IPS-NIHi7 (cell line): ENCODE measurements at regions not wholly inside any gene's neighbourhood (a gene's known extent, or its start where the extent isn't known, plus 50 kb on each side); places are given as distances from the start of the nearest gene placed in this dataset.
A peak's percentile ranks its signal among the peaks of the same experiment; 100 is the strongest.
"Not testable (repeated sequence)": the region's sequence is repeated elsewhere in the genome, so short reads cannot be mapped to it uniquely, and the experiment has no call there.

Experiments used
- DNase-seq: peaks from one replicate; pipeline ENCODE4 v3.0.0; 2012; ENCODE audit warnings: mixed read lengths; ENCODE audit errors: extremely low spot score

DNA sequence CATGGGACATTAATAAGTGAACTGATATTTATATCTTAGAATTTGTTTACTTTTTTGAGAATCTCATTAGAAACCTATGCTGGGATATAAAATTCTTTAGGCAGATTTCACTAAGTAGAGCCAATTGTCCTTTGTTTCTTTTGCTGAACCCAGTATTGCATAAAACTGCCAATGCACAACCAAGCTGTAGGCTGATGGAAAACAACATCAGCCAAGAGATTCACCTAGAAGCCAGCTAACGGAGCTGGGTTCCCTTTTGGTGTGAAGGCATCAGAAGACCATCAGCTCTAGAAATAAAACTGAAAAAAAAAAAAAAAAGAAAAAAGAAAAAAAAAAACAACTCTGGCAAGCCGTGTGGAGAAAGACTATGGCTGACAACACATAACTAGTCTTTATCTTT is 328.2 kb upstream of the PDE3A start:
- no peak for DNase-seq

DNA sequence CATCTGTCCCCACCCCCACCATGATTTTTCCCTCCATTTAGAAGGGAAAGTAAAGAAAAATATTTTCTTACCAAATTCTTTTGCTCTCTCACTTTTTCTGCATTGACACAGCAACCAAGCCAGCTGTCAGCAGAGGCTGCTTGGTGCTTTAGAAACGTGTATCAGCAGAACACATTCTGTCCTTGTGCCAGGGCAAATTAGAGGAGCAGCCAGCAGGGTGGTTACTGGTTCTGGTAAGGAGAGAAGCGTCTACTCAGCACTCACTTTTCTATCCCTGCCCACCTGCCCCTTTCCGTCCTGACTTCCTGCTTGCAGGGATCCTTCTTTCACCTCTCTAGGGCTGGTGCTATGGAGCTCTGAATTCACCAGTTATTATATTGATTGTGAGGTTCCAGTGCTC is 327.5 kb upstream of the PDE3A start:
- DNase-seq, result peak; percentile 13

DNA sequence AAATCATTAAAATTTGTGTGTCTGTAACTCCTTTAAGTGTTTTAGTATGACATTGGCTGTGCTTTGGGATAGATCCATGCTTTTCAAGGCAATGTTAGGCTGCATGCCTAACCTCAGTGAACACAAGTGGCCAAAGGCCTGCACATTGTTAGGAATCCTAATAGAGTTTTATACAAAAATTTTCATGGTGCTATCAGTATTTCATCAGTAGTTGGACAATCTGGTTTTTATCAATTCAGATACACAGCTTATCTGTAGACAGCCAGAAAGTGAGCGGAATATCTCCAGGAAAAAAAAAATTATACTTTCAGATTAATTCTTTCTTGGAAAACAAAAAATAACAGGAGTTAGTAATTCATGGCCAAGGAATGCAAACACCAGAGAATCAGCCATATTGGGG is 324.0 kb upstream of the PDE3A start:
- no peak for DNase-seq

DNA sequence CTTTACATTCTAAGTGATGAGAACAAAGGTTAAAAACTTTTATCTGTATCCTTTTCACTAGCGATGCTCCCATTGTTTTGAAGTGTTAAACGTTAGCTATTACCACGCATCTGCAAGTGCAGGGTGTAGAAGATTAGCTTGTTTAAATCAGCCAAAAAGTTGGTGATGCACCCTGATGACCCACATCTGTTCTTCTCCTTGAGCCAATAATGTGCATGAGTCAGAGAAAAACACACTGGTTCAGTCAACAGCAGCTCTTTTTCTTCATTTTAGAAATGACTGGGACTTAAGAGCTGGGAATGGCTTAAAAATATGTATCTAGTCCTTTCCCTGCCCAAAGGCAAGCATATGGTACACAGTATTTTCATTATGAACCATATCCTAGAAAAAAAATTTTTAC is 323.5 kb upstream of the PDE3A start:
- no peak for DNase-seq

DNA sequence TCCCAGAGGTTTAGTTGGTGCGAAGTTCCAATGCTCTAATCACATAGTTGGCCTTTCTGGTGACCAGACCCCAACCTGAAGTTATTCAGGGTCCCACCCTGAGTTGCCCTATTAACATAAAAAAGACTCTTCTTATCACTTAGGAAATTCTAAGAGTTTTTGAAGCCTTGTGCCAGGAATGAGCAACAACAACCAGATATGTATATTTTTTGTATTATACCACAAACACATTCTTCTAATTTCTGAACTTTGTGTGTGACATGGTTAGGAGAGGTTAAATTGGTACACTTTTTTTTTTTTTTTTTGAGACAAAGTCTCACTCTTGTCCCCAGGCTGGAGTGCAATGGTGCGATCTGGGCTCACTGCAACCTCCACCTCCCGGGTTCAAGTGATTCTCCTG is 320.4 kb upstream of the PDE3A start:
- DNase-seq, result no peak

DNA sequence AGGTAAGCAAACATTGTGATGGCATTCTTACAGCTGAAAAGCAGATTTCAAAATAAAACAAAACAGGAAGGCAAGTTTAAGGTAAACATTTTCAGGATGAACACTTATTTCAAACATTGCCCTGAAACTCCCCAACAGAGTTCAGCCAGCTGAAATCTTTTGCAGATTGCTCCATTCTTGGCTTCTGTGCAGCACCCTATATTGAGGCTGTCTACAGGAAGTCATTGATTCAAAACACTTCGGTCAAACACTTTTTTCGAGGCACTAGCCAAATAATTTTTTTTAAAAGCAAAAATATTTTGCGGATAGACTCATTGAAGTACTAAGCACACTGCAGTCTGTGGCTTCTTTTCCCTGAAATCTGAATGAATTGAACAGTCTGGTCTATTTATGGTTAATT is 318.1 kb upstream of the PDE3A start:
- no peak for DNase-seq

DNA sequence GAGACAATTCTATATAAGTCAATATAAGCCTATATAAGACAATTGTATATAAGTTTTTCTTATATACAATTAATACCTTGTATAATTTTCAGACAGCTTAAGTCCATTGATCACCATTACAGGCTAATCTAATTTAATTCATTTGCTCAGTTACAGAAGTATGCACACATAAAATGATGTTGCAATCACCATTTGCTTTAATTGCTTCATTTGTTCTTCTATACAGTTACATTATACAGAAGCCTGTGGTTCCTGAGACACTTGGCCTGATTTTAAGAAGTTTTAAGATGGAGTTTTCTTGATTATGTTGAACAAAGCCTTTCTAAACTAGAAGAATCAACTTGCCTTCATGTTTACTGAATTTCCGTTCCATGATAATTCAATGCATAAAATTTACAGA is 314.6 kb upstream of the PDE3A start:
- no peak for DNase-seq

DNA sequence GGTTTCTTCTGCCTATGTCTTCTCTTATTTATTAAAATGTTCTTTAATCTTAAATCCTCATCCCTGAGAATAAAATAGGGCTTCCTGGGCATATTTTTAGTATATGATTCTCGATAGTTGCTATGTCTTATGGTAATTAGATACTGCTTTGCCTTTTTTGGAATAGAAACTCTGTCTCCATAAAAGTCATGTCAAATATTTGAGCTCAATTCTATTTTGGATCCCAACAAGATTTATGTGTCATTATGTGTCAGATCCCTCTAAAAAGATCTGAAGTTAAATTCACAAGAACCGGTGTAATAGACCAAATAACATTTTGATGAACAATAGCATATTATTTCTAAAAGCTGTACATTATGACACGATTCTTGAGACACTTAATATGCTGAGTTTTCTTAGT is 312.5 kb upstream of the PDE3A start:
- DNase-seq, result no peak

DNA sequence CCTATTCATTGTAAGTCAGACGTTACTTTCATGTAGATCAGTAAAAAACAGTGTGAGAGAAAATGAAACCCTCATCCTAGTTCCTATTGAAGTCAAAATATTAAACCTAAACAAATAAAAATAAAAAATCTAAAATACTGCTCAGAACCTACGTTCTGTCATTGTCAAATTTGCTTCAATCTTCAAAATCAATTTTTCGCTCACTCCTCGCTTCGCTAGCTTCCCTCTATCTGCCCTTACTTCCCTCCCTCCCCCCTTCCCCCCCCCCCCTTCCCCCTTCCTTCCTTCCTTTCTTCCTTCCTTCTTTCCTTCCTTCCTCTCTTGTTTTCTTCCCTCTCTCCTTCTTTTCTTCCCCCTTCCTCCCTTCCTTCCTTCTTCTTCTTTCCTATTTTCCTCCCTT is 310.9 kb upstream of the PDE3A start:
- DNase-seq, result no peak

DNA sequence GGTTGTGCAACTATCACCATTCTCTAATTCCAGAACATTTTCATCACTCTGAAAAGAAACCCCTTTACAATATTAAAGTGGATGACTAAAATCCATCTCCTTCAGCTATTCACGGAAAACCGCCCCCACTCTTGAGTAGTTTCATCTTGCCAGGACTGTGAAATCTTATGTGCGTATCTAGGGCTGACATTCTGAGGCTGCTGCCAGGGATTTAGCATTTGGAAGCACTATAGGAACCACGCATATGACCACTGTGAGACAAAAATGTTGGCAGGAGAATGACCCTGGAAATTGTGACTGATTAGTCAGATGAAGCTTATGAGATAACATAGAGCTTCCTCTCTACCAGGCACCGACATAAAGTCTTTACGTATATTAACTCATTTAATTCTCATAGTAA is 305.2 kb upstream of the PDE3A start:
- DNase-seq, result no peak

DNA sequence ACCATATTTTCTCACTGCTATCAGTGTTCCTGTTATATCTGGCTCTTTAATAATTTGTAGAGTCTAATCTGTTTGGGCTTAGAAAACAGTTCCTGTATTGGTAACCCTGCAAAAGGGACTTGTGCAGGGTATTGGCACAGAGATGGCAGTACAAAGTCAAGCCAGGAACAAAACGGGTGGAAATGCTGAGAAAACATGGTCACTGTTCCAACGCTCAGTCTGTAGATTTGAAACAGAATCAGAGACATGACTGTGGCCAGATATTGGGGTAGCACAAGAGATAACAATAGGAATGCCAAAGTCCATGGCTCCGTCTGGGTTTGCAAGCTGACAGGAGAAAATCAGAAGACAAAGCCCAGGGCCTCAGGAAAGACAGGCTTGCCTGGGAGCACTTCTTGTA is 290.7 kb upstream of the PDE3A start:
- no peak for DNase-seq

DNA sequence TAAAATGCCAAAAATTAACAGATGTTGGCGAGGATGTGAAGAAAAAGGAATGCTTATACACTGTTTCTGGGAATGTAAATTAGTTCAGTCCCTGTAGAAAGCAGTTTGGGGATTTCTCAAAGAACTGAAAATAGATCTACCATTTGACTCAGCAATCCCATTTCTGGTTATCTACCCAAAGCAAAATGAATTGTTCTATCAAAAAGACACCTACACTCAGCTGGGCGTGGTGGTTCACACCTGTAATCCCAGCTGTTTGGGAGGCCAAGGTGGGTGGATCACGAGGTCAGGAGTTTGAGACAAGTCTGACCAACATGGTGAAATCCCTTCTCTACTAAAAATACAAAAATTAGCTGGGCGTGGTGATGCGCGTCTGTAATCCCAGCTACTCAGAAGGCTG is 279.3 kb upstream of the PDE3A start:
- DNase-seq, result no peak

DNA sequence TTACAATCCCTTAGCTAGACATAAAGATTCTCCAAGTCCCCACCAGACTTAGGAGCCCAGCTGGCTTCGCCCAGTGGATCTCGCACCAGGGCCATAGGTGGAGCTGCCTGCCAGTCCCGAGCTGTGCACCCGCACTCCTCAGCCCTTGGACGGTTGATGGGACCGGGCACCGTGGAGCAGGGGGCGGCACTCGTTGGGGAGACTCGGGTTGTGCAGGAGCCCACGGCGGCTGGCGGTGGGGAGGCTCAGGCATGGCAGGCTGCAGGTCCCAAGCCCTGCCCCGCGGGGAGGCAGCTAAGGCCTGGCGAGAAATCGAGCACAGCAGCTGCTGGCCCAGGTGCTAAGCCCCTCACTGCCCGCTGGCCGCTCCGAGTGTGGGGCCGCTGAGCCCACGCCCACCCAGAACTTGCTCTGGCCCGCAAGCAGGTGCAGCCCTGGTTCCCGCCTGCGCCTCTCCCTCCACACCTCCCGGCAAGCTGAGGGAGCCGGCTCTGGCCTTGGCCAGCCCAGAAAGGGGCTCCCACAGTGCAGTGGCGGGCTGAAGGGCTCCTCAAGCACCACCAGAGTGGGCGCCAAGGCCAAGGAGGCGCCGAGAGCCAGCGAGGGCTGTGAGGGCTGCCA is 275.0 kb upstream of the PDE3A start:
- DNase-seq, result not testable (repeated sequence)

DNA sequence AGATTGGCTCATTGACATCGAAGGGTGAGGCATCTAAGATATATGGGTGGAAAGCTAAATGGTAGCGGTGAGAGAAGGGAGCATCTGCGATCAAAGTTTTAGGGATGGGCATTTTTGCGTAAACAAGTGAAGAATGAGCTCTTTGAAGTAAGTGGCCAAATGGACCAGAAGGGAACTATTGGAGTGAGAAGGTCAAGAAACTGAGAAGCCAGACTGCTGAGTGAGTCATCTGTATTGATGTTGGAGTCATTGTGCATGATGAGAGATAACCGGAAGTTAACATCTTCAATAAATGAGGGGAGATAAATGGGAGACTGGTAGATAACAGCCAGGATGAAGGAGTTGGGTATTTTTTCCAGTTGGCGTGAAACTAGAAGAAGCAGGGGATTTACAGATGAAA is 271.9 kb upstream of the PDE3A start:
- DNase-seq, result no peak

DNA sequence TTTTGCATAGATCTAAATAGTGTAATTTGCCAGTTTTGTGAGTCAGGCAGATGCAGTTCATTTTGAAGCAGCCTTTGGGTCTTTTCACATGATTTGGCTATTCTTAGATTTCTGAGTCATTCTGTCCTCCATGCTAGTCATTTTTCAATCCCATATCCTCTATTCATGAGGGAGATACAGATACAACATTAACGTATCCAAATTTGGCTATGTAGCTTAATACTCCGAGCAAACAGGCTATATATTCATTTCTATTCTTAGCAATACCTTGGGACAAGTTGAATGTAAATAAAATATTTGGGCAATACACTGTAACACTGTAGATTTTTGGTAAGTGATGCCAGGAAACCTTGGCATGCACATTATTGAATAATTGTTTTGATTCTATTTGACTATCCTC is 270.7 kb upstream of the PDE3A start:
- DNase-seq, result no peak

DNA sequence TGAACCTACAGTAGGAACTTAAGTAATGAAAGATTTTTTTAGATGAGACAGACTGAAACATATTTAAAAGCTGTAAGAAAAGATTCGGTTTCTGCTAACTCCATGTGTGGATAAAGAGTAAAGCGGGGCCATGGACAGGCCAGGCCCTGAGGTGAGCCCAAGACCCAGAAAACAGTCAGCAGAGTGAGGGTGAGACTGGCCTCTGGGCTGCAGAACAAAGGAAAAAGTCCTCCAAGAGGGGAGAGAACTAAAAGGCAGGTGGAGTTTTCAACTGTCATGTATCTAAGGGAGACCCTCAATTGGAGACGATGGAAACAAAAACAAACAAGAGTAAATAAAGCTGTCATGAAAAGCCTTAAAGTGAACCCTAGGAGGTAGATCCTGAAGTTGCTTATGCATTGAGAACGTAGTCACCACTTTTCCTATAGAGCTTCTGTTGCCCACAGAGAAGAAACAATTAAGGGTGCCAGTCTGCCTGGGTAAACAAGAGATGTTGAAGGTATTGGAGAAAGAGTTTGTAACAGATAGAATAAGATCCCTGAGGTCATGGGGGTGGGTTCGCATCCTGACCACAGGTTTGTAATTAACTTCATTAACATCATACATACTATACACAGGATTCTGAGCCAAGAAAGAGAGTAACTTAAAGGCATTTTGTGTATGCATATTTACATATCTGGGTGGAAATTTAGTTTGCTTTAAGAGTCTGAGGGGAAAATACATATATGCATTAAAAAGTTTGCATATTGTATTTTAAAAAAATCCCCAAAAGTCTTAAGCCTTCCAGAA is 268.7 kb upstream of the PDE3A start:
- no peak for DNase-seq

DNA sequence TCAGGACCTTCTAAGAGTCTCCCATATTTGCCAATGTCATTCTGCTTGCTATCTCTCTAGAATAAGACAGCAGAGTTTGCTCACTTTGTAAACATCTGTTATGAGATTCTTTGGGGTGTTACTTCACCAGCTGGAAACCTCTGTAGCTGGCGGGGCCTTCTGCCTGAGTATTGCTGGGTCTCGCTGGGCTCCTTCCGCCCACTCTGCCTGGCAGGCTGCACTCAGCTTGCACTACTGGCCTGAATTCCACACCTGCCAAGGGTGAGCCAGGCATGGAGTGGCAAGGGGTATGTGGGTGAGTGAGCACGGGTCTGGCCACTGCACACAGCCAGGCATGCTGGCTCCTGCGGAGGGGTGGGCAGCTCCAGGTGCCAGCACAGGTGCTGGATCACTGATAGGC is 267.3 kb upstream of the PDE3A start:
- no peak for DNase-seq

DNA sequence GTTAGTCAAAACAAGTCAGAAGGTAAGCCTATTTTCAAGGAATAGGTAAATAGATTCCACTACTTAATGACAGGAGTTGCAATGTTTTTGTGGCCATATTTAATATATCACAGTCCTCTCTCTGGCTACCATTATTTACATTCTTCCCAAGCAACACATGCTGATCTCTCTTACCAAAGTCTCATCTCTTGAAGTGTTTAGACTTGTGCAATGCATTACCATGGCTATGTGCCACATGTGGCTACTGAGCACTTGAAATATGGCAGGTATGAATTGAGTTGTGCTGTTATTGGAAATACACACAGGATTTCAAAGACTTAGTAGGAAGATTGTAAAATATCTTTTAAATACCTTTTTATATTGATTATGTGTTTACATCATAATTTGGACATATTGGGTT is 262.4 kb upstream of the PDE3A start:
- DNase-seq, result no peak

DNA sequence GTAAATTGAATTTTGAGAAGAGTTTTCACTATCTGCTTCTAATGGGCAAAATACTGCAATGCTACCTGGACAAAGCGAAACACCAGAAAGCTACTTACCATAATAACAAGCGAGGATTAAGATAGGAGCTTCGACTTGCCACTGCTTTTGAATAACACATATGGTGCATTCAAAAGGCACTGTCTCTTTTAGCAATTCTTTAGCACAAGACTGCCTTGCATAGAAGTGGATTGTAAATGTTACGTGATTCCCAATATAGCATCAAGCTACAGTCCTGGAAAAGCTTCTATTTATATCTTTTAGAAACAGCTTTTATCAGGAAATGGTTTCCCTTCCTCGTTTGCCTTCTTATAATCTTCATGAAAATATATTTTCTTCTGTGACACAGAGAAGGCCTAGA is 258.7 kb upstream of the PDE3A start:
- DNase-seq, result no peak

DNA sequence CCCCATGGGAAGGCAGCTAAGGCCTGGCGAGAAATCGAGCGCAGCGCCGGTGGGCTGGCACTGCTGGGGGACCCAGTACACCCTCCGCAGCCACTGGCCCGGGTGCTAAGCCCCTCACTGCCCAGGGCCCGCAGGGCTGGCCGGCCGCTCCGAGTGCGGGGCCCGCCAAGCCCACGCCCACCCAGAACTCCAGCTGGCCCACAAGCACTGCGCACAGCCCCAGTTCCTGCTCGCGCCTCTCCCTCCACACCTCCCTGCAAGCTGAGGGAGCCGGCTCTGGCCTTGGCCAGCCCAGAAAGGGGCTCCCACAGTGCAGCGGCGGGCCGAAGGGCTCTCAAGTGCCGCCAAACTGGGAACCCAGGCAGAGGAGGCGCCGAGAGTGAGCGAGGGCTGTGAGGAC is 253.0 kb upstream of the PDE3A start:
- DNase-seq, result not testable (repeated sequence)

DNA sequence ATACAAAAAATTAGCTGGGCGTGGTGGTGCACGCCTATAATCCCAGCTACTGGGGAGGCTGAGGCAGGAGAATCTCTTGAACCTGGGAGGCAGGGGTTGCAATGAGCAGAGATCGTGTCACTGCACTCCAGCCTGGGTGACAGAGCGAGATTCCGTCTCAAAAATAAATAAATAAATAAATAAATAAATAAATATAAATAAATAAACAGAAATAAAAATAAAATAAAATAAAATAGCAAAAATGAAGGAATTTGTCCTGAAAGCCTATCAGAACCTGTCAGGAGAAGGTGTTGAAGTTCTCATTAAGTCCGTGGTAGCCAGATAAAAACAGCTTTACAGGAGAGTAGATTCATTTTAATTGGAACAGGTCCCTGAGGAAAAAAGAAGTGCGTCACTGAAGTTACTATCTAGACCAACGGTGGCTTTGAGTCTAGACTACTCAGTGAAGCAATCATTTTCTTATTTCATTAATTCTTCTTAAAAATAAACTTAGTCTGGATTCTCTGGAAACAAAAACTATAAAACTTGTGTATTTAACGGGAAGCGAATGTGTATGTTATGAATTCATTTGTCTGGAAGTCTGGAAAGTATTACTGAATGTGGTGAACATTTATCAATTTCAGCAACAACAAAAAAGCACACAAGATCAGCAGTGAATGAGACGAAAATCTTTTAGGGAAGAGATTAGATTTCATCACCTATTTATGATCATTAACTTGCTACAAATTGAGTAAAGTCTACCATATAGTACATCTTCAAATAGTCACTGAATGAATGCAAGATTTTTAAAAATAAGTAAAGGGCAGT is 248.5 kb upstream of the PDE3A start:
- DNase-seq, result no peak

DNA sequence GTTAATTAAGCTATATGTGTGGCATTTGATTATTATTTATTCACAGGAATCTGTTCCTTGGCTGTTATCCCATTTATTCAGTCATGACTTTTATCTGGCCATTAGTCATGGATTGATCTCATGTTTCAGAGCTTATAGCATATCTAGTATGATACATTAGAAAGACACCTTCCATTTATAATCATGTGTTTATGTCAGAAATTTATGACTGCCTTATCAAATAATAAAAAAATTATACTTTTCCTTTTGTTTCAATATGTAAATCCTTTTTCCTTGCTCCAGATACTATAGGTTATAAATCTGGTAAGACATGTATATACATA is 248.0 kb upstream of the PDE3A start:
- DNase-seq, result no peak

DNA sequence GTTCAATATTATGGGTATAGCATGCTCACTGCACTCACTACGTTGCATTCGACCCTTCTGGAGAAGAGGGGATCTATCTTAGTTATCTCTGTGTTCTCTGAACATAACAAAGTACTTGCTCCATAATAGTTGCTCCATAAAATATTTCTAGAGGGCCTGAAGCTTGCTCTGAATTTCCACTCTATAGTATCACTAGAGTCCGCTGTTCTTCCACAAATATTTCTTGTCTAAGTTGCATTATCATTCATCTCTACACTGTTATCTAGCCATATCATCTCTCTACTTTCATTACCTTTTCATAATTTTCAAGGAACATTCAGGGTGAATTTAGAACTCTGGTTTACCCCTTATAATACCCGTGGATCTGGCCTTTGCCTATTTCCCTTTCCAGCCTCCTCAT is 246.1 kb upstream of the PDE3A start:
- no peak for DNase-seq
